M059J (cell line): ENCODE measurements at regions not wholly inside any gene's neighbourhood (a gene's known extent, or its start where the extent isn't known, plus 50 kb on each side); places are given as distances from the start of the nearest gene placed in this dataset.

Source experiments
- DNase-seq: peaks from one replicate; pipeline ENCODE4 v3.0.0-alpha.2; 2012; ENCODE audit warnings: low read depth

DNA sequence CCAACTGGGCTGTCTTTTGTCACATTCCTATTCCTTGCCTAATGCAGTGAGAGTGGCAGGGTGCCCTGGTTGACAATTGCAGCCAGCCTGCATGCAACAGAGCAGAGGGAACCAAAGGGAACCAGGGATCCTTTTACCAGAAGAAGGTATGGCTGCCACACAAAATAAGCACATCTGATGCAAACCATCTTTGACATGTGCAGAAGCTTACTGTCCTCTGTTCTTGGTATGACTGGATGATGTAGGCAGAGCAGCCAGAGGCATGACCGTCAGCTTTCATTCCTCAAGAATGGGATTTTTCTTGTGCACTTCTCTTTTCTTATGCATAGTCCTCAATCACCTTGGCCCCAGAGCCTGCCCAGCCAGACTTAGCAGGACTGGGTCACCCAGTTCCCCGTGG, 116.1 kb downstream of the UQCRFS1 start:
- DNase-seq, result no peak

DNA sequence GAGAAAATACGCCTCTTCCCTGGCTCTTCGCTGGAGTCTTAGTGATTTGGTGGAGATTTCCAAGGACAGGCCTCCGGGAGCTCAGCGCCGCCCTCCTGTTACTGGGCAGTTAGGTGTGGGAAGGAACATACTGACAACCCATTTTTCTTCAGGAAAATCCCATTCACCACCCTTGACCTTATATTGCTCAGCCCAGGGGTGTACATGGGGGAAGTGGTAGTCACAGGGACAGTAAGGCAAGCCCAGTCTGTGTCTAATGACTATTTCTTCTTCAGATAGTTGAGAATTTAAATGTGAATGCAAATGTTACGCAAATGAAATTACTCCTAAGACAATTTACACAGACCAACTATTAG, 119.4 kb downstream of the UQCRFS1 start:
- no peak for DNase-seq

DNA sequence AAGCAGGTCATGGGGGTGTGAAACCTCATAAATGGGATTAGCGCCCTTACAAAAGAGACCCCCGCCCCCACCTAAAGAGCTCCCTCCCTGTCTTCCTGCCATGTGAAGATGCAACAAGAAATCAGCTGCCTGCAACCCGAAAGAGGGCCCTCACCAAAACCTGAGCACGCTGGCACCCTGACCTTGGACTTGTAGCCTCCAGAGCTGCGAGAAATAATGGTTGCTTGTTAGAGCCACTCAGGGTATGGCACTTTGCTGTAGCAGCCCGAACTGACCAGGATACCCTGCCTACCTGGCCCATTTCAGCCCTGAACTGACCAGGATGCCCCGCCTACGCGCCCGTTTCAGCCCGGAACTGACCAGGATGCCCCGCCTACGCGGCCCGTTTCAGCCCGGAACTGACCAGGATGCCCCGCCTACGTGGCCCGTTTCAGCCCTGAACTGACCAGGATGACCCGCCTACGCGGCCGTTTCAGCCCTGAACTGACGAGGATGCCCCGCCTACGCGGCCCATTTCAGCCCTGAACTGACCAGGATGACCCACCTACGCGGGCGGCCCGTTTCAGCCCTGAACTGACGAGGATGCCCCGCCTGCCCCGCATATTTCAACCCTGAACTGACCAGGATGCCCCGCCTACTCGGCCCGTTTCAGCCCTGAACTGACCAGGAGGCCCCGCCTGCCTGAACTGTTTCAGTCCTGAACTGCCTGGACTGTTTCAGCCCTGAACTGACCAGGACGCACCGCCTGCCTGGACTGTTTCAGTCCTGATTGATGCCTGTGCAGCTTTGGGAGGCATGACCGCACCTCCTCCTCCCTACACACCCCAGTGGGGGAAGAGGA, 120.0 kb downstream of the UQCRFS1 start:
- no peak for DNase-seq

DNA sequence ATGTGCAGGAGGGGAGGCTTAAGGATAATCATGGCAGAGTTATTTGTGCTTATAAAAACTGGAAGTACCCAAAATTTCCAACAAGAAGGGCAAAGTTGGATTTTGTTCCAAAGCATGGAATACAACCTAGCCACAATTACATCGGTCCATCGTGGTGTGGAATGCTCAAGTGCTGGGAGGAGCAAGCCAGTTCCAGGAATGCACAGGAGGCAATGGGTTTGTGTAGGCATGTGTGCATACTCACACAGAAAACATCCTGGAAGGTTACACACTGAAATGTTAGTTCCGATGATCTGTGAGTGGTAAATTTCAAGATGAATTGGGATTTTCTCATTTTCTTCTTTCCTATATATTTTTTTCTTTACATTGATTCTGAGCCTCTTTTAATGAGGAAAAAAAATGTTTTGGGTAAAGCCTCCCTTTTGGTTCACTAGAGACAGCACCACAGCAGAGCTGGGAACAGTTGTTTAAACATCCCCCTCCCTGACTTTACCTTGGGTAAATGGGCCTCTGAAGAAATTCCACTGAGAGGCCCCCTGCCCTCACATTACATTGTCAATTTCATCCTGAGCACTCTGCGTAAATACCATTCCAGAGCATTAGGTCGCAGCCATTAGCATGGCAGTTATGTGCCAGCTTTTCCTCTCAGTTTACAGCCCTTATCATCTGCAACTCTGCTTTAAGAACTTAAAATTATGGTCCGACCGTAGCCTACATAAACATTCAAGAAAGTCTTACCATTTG, 122.0 kb downstream of the UQCRFS1 start:
- DNase-seq, result no peak

DNA sequence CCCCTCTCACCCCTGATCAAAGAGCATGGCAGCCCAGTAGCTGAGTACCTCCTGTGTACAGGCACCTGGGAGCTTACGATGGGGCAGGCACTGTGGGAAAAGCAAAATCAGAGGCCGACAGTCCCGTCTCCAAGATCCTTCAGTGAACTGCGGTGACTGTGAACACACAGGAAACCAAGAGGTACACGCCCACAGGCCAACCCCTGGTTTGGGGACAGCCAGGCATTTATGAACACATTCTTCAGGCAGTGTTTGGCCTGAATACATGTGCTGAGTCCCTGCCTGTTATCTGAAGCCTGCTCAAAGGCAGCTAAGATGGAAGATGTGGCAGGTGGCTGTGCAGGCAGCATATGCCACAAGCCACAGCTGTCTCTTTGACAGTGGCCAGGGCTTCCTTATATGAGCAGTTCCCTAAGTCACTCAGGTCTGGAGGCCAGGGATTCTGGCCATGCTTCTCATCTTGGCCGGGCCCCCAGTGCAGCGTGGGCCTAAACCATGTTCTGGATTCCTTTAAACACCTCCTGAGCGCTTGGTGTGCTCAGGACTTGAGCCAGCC, 123.6 kb downstream of the UQCRFS1 start:
- DNase-seq, result no peak

DNA sequence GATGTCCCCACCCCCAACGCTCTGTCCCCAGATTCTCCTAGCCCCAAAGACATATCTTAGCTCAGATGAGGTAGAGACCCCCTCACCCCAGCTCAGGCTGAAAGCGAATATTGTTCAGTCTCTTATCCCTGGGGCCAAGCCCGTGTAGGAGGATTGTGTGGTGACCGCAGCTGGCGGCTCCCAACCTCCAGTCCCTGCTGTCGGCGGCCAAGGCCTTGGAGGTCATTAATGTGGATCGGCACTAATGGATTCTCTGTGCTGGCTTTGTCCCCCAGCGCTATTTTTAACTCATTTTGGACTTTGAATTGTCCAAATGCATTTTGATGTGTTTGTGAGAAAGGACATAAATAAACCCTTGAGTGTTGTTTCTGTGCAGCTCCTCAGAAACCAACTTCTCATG, 124.2 kb downstream of the UQCRFS1 start:
- DNase-seq, result no peak

DNA sequence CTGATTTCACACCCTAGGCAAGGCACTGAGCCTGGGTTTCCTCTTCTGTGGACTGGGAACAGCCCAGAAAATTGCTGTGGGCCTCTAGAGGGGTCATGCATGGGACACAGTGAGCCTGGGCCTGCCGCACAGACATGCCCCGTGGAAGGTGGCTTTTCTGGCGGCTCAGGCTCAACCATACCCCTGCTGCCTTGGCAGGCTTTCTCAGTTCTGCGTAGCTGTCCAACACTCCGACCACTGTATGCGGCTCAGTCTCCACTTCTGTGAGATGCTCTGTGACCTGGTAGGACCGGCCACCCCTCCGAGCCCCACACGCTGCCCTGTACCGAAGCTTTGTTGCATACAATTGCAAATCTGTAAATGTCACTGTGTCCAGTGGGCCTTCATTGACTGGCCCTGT, 126.3 kb downstream of the UQCRFS1 start:
- DNase-seq, result no peak

DNA sequence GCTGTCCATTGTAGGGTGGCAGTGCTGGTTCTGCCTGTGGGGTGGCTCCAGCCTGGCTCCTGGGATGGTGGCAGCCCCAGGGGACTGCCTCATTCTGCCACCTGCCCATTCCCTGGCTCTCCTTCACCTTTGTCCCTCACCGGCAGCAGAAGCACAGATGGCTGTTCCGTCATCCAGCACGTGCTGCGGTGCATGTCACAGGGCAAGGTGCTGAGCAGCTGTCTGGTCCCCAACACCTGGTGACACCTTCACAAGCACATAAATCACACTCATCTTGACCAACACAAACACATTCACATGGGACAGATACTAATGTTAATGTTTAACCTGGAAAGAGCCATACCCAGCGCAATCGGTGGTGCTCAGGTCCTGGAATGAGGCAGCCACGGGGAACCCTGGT, 126.8 kb downstream of the UQCRFS1 start:
- no peak for DNase-seq

DNA sequence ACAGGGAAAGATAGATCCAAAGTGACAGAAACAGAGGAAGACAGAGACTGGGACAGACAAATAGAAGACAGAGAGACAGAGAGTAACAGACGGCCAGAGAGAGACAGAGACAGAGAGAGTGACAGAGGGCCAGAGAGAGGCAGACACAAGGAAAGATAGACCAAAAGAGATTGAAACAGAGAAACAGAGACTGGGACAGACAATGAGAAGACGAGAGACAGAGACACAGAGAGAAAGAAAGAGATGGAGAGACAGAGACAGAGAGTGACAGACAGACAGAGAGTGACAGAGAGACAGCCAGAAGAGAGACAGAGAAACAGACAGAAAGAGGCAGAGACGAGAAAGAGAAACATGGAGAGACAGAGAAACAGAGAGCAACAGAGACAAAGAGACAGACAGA, 127.3 kb downstream of the UQCRFS1 start:
- DNase-seq, result no peak

DNA sequence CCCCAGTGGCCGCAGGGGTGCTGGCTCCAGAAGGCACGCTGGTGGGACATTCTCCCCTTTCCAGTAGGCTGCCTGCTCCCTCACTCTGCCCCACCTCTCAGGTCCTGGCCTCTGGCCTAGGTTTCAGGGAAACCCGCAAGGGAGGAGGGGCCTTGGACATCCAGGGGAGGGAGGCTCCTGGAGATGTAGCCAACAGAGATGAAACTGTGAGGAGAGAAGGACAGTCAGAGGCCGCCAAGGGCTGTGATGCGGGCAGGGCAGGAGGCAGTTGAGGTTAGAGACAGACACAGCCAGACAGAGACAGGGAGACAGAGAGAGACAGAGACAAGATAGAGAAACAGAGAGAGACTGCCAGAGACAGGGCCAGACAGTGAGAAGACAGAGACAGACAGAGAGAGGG, 127.7 kb downstream of the UQCRFS1 start:
- DNase-seq, result no peak

DNA sequence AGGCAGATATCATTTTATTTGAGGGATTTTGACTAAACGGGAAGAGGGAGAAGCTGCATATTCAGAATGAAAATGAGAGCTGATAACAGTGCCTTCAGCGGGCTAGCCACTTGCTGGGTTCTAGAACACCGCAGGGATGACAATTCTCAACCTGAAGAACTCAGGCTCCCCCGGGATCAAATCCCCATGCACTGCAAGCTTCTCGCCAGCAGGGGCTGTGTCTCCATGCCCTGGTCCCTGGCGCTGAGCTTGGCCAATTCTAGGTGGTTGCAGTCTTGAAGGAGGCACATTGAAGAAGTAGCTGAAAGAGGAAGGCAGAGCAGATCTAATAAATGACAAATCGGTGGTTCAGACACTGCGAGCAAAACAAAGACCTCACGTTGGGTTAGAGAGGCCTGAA, 128.7 kb downstream of the UQCRFS1 start:
- peak; percentile 2 for DNase-seq

DNA sequence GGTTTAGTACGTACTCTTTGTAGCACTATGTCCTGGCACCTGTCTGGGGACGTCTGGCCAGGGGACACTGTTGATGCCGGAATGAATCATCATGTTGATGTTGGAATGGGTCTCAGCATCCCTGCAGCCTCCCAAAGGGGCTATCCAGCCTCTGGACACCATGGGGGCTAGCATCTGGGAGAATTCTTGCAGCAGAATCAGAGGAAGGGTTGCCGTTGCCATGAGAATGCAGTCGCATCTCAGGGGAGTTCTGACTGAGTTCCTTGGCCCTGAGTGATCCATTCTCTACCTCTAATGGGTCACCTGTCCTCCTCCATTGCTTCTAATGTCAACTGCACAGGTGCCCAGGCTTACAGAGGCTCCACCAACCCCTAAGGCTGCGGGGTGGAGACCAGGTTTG, 129.1 kb downstream of the UQCRFS1 start:
- no peak for DNase-seq

DNA sequence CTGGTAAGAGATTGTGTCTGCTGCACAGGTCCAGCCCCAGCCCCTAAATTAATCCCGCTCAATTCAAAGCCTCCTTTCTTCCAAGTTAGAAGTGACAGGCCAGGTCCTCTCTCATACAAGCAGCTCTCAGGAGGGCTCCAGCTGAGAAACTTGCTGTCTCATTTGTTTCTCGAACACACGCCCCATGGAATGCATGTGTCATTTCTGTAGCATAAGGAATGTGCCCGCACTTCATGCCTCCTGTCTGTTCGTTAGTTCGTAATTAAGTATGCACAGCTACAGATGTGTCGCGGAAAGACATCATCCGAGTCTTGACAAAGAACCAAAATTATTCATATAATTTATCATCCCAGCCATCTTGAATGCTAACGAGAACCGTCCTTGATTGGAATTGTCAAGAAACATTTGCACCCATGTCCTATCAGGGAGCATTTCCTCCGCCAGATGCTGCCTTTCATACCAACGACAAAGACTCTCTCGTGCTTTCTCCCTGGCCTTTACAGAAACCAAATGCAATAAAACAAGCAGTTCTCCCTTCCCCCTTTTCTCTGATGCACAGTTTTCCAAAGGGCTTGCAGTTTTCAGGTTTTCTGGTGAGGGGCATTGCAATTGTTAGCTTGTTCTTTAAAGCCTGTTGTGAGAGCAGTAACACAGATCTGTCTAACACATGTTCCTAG, 133.5 kb downstream of the UQCRFS1 start:
- DNase-seq, result no peak

DNA sequence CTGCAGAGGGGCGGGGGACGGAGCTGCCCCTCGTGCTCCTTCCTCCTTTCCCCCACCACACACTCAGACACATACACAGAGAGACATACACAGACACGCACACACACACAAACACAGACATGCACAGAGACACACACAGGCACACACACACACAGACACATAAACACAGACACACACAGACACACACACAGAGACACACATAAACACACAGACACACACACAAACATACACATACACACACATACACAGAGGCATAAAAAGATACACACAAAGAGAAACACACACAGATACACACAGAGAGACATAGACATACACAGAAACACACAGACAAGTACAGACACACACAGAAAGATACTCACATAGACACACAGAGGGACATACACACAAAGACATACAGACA, 136.0 kb downstream of the UQCRFS1 start:
- DNase-seq, result no peak

DNA sequence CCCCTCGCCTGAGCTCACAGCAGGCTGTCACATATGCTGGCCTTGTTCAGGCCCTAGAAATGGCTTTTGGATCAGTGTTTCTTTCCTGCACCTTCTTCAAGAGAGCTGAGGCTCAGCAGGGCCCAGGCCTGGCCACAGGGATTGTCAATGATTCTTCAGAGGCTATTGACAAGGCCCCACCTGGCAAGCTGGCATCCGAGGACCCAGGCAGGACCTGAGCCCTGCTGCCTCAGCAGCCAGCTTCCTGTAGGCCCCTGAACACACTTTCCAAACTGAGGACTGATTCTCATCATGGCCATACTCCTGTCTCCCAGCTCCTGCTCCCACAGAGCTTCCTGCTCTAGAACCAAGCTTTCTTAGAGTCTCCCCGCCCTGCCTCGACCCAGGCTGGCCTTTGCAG, 136.8 kb downstream of the UQCRFS1 start:
- DNase-seq, result no peak

DNA sequence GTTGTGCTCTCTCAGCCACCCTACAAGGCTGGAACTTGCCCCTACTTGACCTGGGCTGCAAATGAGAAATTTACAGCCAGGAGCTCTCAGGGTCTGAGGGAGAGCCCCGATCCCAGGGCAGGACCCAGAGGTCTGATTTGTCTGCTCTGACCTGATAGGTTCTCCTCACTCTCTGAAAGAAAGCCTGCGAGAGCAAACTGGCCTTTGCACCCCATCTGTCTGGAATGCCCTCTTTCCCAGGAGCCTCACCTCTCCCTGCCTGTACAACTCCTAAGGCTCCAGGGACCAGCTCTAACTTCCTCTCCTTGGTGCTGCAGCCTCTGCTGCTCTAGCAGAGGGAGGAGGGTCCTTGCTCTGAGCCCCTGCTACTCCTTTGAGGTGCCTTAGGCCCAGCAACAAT, 137.8 kb downstream of the UQCRFS1 start:
- no peak for DNase-seq

DNA sequence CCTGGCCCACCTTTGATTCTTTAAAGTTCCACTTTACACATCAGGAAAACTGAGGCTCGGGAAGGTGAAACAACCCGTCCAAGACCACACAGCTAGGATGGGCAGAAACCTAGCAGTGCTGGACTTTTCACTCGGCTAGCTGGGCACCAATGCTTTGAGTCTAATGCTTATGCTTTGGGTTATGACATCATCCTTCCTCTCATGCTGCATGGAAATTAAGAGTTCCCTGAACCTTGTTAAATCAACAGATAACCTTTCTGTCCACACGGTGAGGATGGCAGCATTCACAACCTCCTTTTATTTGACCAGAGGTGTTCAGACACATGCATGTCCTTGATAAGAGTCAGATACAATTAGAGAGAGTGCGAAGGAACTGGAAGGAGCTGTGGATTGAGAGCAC, 138.4 kb downstream of the UQCRFS1 start:
- no peak for DNase-seq

DNA sequence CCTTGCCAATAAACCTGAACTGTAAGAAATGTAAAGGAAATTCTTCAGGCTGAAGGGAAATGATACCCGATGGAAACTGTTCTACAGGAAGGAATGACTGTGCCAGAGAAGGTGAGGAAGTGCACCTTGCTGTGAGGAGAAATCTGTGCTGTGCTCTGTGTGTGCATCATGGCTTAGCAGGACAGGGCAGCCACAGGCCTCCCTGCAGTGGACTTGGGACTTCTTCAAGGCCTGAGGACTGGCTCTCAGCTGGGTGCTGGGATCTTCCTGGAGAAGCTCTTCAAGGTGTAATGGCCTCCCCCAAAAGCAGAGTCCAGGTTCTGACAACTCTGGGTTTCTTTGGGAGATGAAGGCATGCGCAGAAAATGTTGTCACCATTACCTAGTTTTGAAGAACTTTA, 145.1 kb downstream of the UQCRFS1 start:
- DNase-seq, result no peak

DNA sequence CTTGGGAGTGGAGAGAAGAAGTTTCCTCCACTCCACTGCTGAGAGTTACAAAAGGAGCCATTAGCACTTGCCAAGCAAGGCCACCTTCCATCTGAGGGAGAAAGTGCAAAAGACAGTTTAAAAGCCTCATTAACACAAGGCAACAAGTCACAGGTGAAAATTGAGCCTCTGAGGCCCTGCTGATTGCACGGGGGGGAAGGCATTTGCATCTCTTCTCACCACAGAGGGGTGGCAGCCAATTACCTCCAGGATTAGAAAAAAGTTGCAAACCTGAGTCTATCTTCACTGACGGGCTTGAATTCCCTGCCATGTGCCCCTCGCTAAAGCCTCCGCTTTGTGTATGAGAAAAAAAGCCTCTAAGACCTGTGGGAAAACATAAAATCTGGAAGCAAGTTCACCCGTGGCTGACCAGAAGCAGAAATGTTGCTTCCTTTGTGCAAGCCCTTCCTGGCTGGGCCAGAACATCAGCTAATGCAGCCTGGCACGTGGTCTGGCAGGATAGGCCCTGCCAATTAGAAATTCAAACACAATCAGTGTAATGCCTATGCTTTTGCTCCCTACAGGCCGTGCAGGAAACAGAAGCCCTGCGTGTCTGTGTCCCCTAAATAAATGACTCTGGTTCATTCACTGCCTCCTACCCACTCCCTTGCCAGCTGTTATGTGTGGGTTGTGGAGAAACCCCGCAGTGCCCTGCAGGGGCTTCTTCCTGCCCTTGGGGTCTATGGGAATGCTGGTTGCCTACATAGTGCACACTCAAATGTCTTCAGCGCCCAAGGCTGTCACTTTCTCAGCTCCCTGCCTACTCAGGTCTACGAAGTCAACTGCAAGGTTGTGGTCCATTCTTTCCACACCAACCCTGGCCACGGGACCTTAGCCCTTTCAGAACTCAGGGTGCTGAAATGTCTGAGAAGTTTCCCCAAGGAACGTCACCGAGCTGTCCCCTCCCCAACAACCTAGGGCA, 150.2 kb downstream of the UQCRFS1 start:
- no peak for DNase-seq

DNA sequence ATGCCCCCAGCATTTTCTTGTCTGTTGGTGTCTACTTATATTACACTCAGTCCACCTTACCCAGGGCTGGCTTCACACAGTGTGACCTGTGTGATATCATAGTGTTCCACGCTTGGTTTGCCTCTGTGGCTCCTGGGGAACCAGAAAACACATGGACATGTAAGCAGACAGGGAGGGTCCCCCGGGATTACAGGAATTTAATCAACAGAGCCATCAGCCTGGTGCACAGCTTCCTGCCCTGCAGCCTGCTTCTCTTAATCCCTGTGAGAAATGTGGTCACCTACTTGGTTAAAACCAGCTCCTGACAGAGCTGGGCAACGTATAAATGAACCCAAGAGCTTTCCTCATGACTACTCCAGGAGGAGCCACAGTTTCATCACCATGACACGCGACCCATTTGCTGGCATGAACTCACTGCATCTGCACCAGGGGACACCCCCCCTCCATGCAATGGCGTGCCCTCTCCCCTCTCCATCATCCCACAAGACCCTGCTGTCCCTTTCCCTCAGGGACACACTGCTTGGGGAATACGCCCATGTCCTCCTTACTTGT, 152.1 kb downstream of the UQCRFS1 start:
- no peak for DNase-seq

DNA sequence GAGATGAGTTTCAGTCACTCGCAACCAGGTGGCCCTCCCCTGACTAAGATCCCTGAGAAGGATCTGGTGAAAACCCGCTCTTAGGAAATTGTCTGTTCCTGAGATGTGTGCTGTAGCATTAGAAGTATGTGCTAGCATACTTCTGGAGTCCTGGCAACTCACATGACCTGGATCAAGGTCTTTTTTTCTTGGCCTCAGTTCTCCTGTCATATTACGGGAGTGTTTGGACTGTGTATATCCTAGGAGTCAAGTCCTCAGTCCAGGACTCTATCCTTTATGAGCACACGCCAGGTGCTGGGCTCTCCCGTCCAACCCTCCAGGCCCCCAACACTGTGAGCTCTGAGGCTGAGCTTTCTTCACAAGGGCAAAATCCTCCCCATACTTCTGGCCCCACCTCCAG, 156.4 kb downstream of the UQCRFS1 start:
- DNase-seq, result no peak
